Heart left ventricle (tissue), 16 donors: ENCODE measurements at regions not wholly inside any gene's neighbourhood (a gene's known extent, or its start where the extent isn't known, plus 50 kb on each side); places are given as distances from the start of the nearest gene placed in this dataset.

ENCODE experiments used
- ATAC-seq, 4 donors: fragments of 200-7000 bp; cut with Tn5 transposase; one replicate each; pipeline ENCODE4 v1.9.1; 2020 to 2022; ENCODE audit warnings: moderate library complexity in 4 of 4, mild to moderate bottlenecking in 3 of 4, moderate number of reproducible peaks in 1 of 4
- DNase-seq, 5 donors: peaks; one replicate each; pipeline ENCODE4 v3.0.0-alpha.2; 2020
- H3K27ac ChIP-seq, 12 donors: fragments of 200-600 bp; sonication (generic) in 4 of 12; one replicate each; pipeline versions ENCODE4 v1.5.0 to v1.8.0; 2016 to 2022; ENCODE audit warnings: mild to moderate bottlenecking in 2 of 12
- H3K27me3 ChIP-seq, 9 donors: fragments of 200-600 bp; sonication (generic) in 2 of 9; one replicate each; pipeline versions ENCODE4 v1.5.1 to v1.8.0; 2016 to 2022; ENCODE audit warnings: mild to moderate bottlenecking in 3 of 9
- H3K36me3 ChIP-seq, 9 donors: fragments of 200-600 bp; sonication (generic) in 2 of 9; one replicate each; pipeline versions ENCODE4 v1.5.0 to v1.8.0; 2018 to 2022; ENCODE audit warnings: mild to moderate bottlenecking in 2 of 9
- H3K4me1 ChIP-seq, 12 donors: fragments of 200-600 bp; sonication (generic) in 4 of 12; one replicate each; pipeline versions ENCODE4 v1.5.0 to v1.8.0; 2016 to 2022; ENCODE audit warnings: mild to moderate bottlenecking in 3 of 12
- H3K4me3 ChIP-seq, 12 donors: fragments of 200-600 bp; sonication (generic) in 4 of 12; one replicate each; pipeline versions ENCODE4 v1.5.0 to v1.8.0; 2017 to 2022; ENCODE audit warnings: mild to moderate bottlenecking in 9 of 12, moderate library complexity in 4 of 12
- H3K9me3 ChIP-seq, 12 donors: fragments of 200-600 bp; sonication (generic) in 4 of 12; one replicate each; pipeline versions ENCODE4 v1.5.0 to v1.8.0; 2016 to 2022; ENCODE audit warnings: mild to moderate bottlenecking in 1 of 12
- POLR2A ChIP-seq, 2 donors: fragments of 450-650 bp; IDR thresholded peaks; one replicate each; pipeline ENCODE4 v1.6.1; 2017; ENCODE audit warnings: antibody characterized with exemption in 2 of 2, mild to moderate bottlenecking in 2 of 2, moderate library complexity in 2 of 2
- WGBS, 4 donors: extraction: QIAGEN DNeasy Blood & Tissue Kit in 2 of 4; methylation state at CpG; one replicate each; pipeline versions ENCODE4 v1.1.5 to v1.1.7; 2013 to 2018; 5-methylcytosine and 5-hydroxymethylcytosine counted together
- intact Hi-C, 10 donors: fragments of 100-400 bp; cut with DNase I; formaldehyde crosslinking; loops; one replicate each; pipeline versions ENCODE4 v1.11.1 to v1.14.2; 2022
- TF ChIP-seq, protein P1 (sequence below), 12 donors: fragments of 200-600 bp; sonication (generic) in 4 of 12; IDR thresholded peaks; one replicate each; pipeline versions ENCODE4 v1.5.0 to v1.8.0; 2018 to 2022; ENCODE audit warnings: antibody characterized with exemption in 12 of 12, mild to moderate bottlenecking in 5 of 12
- donor health status: ischemic (EF 13 %, LVEDD 7.1; RV severe dilation, severe dysfunction).
- donor health status: healthy with polysubstance abuse.
- donor health status: DM: no; HTN: yes; CAD: no.
- donor health status: DM: no; HTN: no; CAD: no.
- donor health status: ischemic (EF 25% LVEDD 6.9; RV normal size, moderate dysfunction).
- donor health status: ischemic (EF 25% LVEDD 5.7; RV mildly dilated, moderate dysfunction).
- donor health status: healthy.
- donor health status: DM: yes; HTN: yes; CAD: no.
- donor health status: ischemic (EF 35%, LVEDD 5.7; RV mildly dilated, moderate dysfunction).
- donor health status: nonischemic (EF 11% LVEDD 7.7; RV severe dilation, severe dysfunction).
- donor health status: DM: yes; HTN: yes; CAD: no.
- donor health status: PGD.
- donor health status: ischemic (EF 29% LVEDD 5.4; RV normal size, mild dysfunction).
- donor health status: nonischemic (EF 23%, LVEDD 6.1; RV moderate dilation, normal function).

DNA sequence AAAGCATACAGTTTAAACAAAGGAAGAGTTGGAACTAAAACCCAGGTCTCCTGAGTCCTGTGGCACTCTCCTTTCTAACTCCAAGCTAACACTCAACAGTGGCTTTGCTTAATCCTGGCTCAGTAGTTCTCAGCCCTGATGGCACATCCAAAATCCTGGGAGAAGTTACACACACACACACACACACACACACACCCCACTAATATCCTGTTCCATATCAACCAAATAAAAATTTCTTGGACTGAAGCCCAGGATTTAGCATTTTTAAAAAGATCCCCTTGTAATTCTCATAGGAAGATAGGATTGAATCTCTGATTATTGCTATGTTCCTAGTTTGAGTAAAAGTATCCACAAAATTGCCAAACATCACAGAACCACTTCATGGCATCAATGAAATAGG, 136.1 kb upstream of the RIOK3 start:
- intact Hi-C loops: no loop called here
- Histone ChIP-seq H3K4me3 (no peak overlapping the region), H3K27ac (no peak overlapping the region), H3K27me3 (no peaks in the 10 kb centered on the region), H3K4me1 (peaks cover 0 to 10% (median 0%) of the 10 kb centered on the region in 12 donors), H3K9me3 (no peaks in the 10 kb centered on the region), H3K36me3 (no peaks in the 10 kb centered on the region)
- ATAC-seq (no peak), DNase-seq (no peak)
- TF ChIP-seq, protein P1, sequence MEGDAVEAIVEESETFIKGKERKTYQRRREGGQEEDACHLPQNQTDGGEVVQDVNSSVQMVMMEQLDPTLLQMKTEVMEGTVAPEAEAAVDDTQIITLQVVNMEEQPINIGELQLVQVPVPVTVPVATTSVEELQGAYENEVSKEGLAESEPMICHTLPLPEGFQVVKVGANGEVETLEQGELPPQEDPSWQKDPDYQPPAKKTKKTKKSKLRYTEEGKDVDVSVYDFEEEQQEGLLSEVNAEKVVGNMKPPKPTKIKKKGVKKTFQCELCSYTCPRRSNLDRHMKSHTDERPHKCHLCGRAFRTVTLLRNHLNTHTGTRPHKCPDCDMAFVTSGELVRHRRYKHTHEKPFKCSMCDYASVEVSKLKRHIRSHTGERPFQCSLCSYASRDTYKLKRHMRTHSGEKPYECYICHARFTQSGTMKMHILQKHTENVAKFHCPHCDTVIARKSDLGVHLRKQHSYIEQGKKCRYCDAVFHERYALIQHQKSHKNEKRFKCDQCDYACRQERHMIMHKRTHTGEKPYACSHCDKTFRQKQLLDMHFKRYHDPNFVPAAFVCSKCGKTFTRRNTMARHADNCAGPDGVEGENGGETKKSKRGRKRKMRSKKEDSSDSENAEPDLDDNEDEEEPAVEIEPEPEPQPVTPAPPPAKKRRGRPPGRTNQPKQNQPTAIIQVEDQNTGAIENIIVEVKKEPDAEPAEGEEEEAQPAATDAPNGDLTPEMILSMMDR (IDR thresholded peaks at IDR 0.05): no peak
- no peak for TF ChIP-seq POLR2A (IDR thresholded peaks at IDR 0.05)

DNA sequence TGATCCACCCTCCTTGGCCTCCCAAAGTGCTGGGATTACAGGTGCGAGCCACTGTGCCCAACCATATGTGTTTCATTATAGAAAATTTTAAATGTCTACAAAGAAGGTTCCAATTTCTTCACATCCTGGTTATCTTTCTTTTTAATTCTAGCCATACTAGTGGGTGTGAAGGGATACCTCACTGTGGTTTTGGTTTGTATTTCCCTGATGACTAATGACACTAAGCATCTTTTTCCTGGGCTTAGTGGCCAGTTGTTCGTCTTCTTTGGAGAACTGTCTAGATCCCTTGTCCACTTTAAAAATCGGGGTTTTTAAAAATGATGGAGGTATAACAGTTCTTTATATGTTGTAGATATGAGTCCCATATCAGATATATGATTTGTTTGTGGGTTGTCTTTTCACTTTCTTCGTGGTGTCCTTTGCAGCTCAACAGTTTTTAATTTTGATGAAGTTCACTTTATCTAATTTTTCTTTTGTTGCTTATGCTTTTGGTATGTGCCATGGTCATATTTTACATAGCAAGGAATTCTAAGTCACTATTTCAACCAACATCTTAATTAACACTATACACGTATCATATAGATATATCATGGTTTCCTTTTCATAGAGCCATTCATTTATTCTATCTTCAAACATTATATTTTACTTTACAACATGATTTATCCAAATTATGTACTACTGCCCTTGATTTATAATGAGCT, 135.0 kb upstream of the RIOK3 start:
- no peaks in the 10 kb centered on the region for H3K4me1 ChIP-seq
- no peaks in the 10 kb centered on the region for H3K27me3 ChIP-seq
- intact Hi-C loops: no loop called here
- no peak overlapping the region for H3K27ac ChIP-seq
- H3K4me3 ChIP-seq: no peak overlapping the region
- TF ChIP-seq POLR2A (IDR thresholded peaks at IDR 0.05): no peak
- TF ChIP-seq, protein P1 (IDR thresholded peaks at IDR 0.05): no peak
- no peaks in the 10 kb centered on the region for H3K9me3 ChIP-seq
- ATAC-seq: no peak
- H3K36me3 ChIP-seq: no peaks in the 10 kb centered on the region
- no peak for DNase-seq
- WGBS, 4 donors: 91 to 96% (median 94%) methylated on average over 5 of the region's 5 CpGs

DNA sequence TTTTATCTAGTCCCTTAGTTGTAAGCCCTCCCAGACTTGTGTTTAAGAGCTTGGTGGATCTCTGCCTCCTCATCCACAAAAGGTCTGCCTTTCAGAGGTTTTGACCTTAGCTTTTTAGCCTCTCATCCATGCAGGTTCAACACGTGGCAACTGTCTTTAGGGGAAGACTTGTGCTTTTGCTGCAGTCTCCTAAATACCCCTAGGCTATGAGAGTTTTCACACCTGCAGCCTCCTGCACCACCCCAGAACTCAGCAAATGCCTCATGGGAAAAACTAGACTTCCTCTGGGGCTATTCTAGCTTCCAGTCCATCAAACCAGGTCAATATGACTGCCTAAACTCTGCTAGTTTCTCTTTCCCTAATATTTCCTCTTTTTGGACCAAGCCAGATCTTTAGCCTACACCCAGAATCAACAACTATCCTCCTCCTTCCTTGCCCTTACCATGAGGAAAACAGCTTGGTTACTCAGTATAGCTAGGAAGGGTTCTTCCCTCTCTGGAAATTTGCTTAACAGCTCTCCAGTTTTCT, 132.3 kb upstream of the RIOK3 start:
- no peaks in the 10 kb centered on the region for H3K9me3 ChIP-seq
- intact Hi-C loops: no loop called here
- no peak overlapping the region for H3K4me3 ChIP-seq
- WGBS, 4 donors: 77 to 91% (median 81%) methylated on average over 1 of the region's 1 CpG
- DNase-seq (no peak), ATAC-seq (no peak)
- no peaks in the 10 kb centered on the region for H3K27me3 ChIP-seq
- H3K4me1 ChIP-seq: no peaks in the 10 kb centered on the region
- H3K27ac ChIP-seq: no peak overlapping the region
- no peaks in the 10 kb centered on the region for H3K36me3 ChIP-seq
- TF ChIP-seq, protein P1 (IDR thresholded peaks at IDR 0.05): no peak
- no peak for TF ChIP-seq POLR2A (IDR thresholded peaks at IDR 0.05)

DNA sequence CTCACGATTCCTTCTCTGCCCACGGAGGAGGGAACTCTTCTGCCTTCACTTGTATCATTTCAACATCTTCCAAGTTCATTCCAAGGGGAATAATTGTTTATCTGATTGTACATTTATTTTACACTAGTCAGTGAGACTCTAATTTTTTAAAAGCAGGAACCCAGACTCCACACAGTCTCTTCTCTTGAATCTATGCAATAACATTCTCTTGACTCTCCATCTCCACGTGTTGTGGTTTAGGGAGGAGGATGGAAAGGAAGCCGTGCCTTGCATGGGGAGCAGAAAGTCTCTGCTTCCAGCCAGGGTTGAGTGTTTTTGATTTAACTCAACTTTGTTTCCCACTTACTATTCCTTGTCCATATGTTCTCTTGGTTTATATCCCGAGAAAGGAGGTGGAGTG, 131.1 kb upstream of the RIOK3 start:
- intact Hi-C loops: no loop called here
- Histone ChIP-seq H3K9me3 (no peaks in the 10 kb centered on the region), H3K27ac (no peak overlapping the region), H3K4me3 (no peak overlapping the region), H3K36me3 (no peaks in the 10 kb centered on the region), H3K27me3 (no peaks in the 10 kb centered on the region), H3K4me1 (no peaks in the 10 kb centered on the region)
- ATAC-seq: no peak
- no peak for TF ChIP-seq POLR2A (IDR thresholded peaks at IDR 0.05)
- TF ChIP-seq, protein P1 (IDR thresholded peaks at IDR 0.05): no peak
- DNase-seq: no peak
- WGBS, 4 donors: 91 to 97% (median 93%) methylated on average over 5 of the region's 5 CpGs
